CD14-positive monocyte (primary cell): ENCODE measurements at regions not wholly inside any gene's neighbourhood (a gene's known extent, or its start where the extent isn't known, plus 50 kb on each side); places are given as distances from the start of the nearest gene placed in this dataset.

Source experiments
- DNase-seq, 3 donors: peaks; one replicate each; pipeline ENCODE4 v3.0.0-alpha.2; 2011 to 2022
- H2AFZ ChIP-seq: 2 replicates; pipeline ENCODE4 v1.6.0; 2012; ENCODE audit warnings: mild to moderate bottlenecking, low read depth, low read length, inconsistent platforms; ENCODE audit not compliant: insufficient read depth, poor library complexity, severe bottlenecking
- H3K27ac ChIP-seq, 2 donors: 1 replicate in 1 of 2; 2 replicates in 1 of 2; pipeline ENCODE4 v1.5.1; 2012 to 2013; ENCODE audit warnings: low read length in 2 of 2, control low read depth in 1 of 2, inconsistent platforms in 1 of 2, low read depth in 1 of 2, mild to moderate bottlenecking in 1 of 2
- H3K27me3 ChIP-seq, 2 donors: one replicate each; pipeline versions ENCODE4 v1.6.0 to v1.6.1; 2011 to 2013; ENCODE audit warnings: low read length in 2 of 2; ENCODE audit not compliant: control insufficient read depth in 2 of 2, insufficient read depth in 2 of 2
- H3K36me3 ChIP-seq, 2 donors: replicated peaks in 1 of 2; 1 replicate in 1 of 2; 2 replicates in 1 of 2; pipeline versions ENCODE4 v1.5.1 to v1.6.1; 2012 to 2013; ENCODE audit warnings: low read length in 2 of 2, control low read depth in 1 of 2, inconsistent platforms in 1 of 2, mild to moderate bottlenecking in 1 of 2; ENCODE audit not compliant: insufficient read depth in 2 of 2, control insufficient read depth in 1 of 2
- H3K4me1 ChIP-seq, 2 donors: 1 replicate in 1 of 2; 2 replicates in 1 of 2; pipeline versions ENCODE4 v1.5.1 to v1.6.1; 2012 to 2013; ENCODE audit warnings: low read length in 2 of 2, control low read depth in 1 of 2, inconsistent platforms in 1 of 2, mild to moderate bottlenecking in 1 of 2, moderate library complexity in 1 of 2; ENCODE audit not compliant: insufficient read depth in 2 of 2, control insufficient read depth in 1 of 2
- H3K4me2 ChIP-seq: replicated peaks from 2 replicates; pipeline ENCODE3; 2012; ENCODE audit warnings: low read length, moderate library complexity, mild to moderate bottlenecking; ENCODE audit not compliant: poor library complexity, severe bottlenecking; ENCODE audit errors: extremely low read depth
- H3K4me3 ChIP-seq, 3 experiments: fragments of 200-600 bp in 1 of 3; sonication (generic) in 1 of 3; replicated peaks in 1 of 3; 1 replicate in 2 of 3; 2 replicates in 1 of 3; pipeline ENCODE4 v1.5.1; 2011 to 2013; ENCODE audit warnings: low read length in 3 of 3, mild to moderate bottlenecking in 3 of 3, control low read depth in 2 of 3, low read depth in 2 of 3, inconsistent platforms in 1 of 3, moderate library complexity in 1 of 3
- H3K79me2 ChIP-seq: 2 replicates; pipeline ENCODE4 v1.6.0; 2012; ENCODE audit warnings: mild to moderate bottlenecking, control low read depth, inconsistent platforms, low read length, moderate library complexity; ENCODE audit not compliant: insufficient read depth
- H3K9ac ChIP-seq: 2 replicates; pipeline ENCODE4 v1.6.0; 2017; ENCODE audit warnings: low read length, mild to moderate bottlenecking; ENCODE audit not compliant: insufficient read depth, poor library complexity, severe bottlenecking
- H3K9me3 ChIP-seq, 2 donors: replicated peaks in 1 of 2; 1 replicate in 1 of 2; 2 replicates in 1 of 2; pipeline versions ENCODE4 v1.5.1 to v1.6.1; 2012 to 2013; ENCODE audit warnings: low read length in 2 of 2, control low read depth in 1 of 2; ENCODE audit not compliant: control insufficient read depth in 1 of 2, insufficient read depth in 1 of 2
- H4K20me1 ChIP-seq: 2 replicates; pipeline ENCODE4 v1.6.0; 2012; ENCODE audit warnings: mild to moderate bottlenecking, low read length, control low read depth, moderate library complexity; ENCODE audit not compliant: insufficient read depth
- H3K27ac Mint-ChIP-seq, 7 donors: one replicate each; pipeline ENCODE4 v1.8.0; 2020; ENCODE audit warnings: mild to moderate bottlenecking in 7 of 7, mixed read lengths in 7 of 7, moderate library complexity in 6 of 7, inconsistent platforms in 2 of 7
- H3K27me3 Mint-ChIP-seq, 3 donors: one replicate each; pipeline ENCODE4 v1.8.0; 2021 to 2022; ENCODE audit warnings: low read depth in 3 of 3, mild to moderate bottlenecking in 3 of 3, mixed read lengths in 3 of 3, moderate library complexity in 3 of 3, inconsistent platforms in 1 of 3
- H3K36me3 Mint-ChIP-seq, 2 donors: one replicate each; pipeline ENCODE4 v1.8.0; 2020; ENCODE audit warnings: mixed read lengths in 2 of 2, inconsistent platforms in 1 of 2, mild to moderate bottlenecking in 1 of 2
- H3K4me1 Mint-ChIP-seq: one replicate; pipeline ENCODE4 v1.8.0; 2020; ENCODE audit warnings: mild to moderate bottlenecking, mixed read lengths
- H3K4me3 Mint-ChIP-seq, 2 donors: one replicate each; pipeline ENCODE4 v1.8.0; 2020; ENCODE audit warnings: mild to moderate bottlenecking in 2 of 2, mixed read lengths in 2 of 2, moderate library complexity in 1 of 2
- H3K9me3 Mint-ChIP-seq, 7 donors: one replicate each; pipeline ENCODE4 v1.8.0; 2020 to 2022; ENCODE audit warnings: mixed read lengths in 7 of 7, mild to moderate bottlenecking in 6 of 7, moderate library complexity in 6 of 7, inconsistent platforms in 2 of 7
- CTCF ChIP-seq: fragments of 200-600 bp; IDR thresholded peaks from one replicate; pipeline ENCODE4 v1.8.0; 2022; ENCODE audit warnings: antibody characterized with exemption, mild to moderate bottlenecking
- WGBS: methylation state at CpG from one replicate; pipeline ENCODE4 v1.1.5; 2013; ENCODE audit warnings: missing lambda C conversion rate; ENCODE audit not compliant: insufficient coverage; 5-methylcytosine and 5-hydroxymethylcytosine counted together
- intact Hi-C, 2 donors: fragments of 100-400 bp; cut with micrococcal nuclease; formaldehyde crosslinking; loops; one replicate each; pipeline versions ENCODE4 v1.15.0 to v1.15.1; 2023

GRCh38 chr13:84491952-84492351 is 609.7 kb upstream of the SLITRK1 start:
- Histone ChIP-seq H3K9me3 (peaks cover 0 to 4% of the 10 kb centered on the region in 2 donors), H3K9ac (no peak overlapping the region), H3K36me3 (no peaks in the 10 kb centered on the region), H3K27ac (no peak overlapping the region), H3K79me2 (no peaks in the 10 kb centered on the region), H3K4me1 (no peaks in the 10 kb centered on the region), H3K4me3 (no peak overlapping the region), H3K27me3 (no peaks in the 10 kb centered on the region), H3K4me2 (no peak overlapping the region), H4K20me1 (no peaks in the 10 kb centered on the region), H2AFZ (no peak overlapping the region)
- no peak for TF ChIP-seq CTCF
- no peak for DNase-seq
- intact Hi-C loops: no loop called here
- H3K36me3 Mint-ChIP-seq: no peaks in the 10 kb centered on the region
- peaks cover 0 to 2% (median 0%) of the 10 kb centered on the region in 3 donors for H3K27me3 Mint-ChIP-seq
- H3K9me3 Mint-ChIP-seq: peaks cover 0 to 8% (median 2%) of the 10 kb centered on the region in 7 donors
- no peak overlapping the region for H3K27ac Mint-ChIP-seq
- no CpG with 5 or more reads among the region's 4 CpGs for WGBS
- no peaks in the 10 kb centered on the region for H3K4me1 Mint-ChIP-seq
- H3K4me3 Mint-ChIP-seq: no peak overlapping the region

GRCh38 chr13:84487752-84488151 is 605.5 kb upstream of the SLITRK1 start:
- DNase-seq: no peak
- Histone ChIP-seq H3K9me3 (peaks cover 0 to 4% of the 10 kb centered on the region in 2 donors), H3K27ac (no peak overlapping the region), H3K4me1 (no peaks in the 10 kb centered on the region), H3K9ac (no peak overlapping the region), H3K27me3 (no peaks in the 10 kb centered on the region), H3K79me2 (no peaks in the 10 kb centered on the region), H4K20me1 (no peaks in the 10 kb centered on the region), H2AFZ (no peak overlapping the region), H3K36me3 (no peaks in the 10 kb centered on the region), H3K4me2 (no peak overlapping the region), H3K4me3 (no peak overlapping the region)
- no peaks in the 10 kb centered on the region for H3K36me3 Mint-ChIP-seq
- no peaks in the 10 kb centered on the region for H3K4me1 Mint-ChIP-seq
- intact Hi-C loops: no loop called here
- no peak overlapping the region for H3K4me3 Mint-ChIP-seq
- WGBS: no CpG with 5 or more reads among the region's 1 CpG
- TF ChIP-seq CTCF: no peak
- H3K27me3 Mint-ChIP-seq: peaks cover 0 to 2% (median 0%) of the 10 kb centered on the region in 3 donors
- H3K9me3 Mint-ChIP-seq: peaks cover 0 to 8% (median 2%) of the 10 kb centered on the region in 7 donors
- no peak overlapping the region for H3K27ac Mint-ChIP-seq
